Right renal cortex interstitium (tissue), 3 donors: ENCODE measurements at regions not wholly inside any gene's neighbourhood (a gene's known extent, or its start where the extent isn't known, plus 50 kb on each side); places are given as distances from the start of the nearest gene placed in this dataset.
"Not testable (repeated sequence)": the region's sequence is repeated elsewhere in the genome, so short reads cannot be mapped to it uniquely, and the experiment has no call there.

Experiments
- DNase-seq, 3 donors: peaks; one replicate each; pipeline ENCODE4 v3.0.0-alpha.2; 2013; ENCODE audit warnings: low read depth in 3 of 3, low spot score in 2 of 3

GRCh38 chr13:81382246-81382645 is 1041.3 kb upstream of the SPRY2 start:
- DNase-seq = no peak

- no peak for DNase-seq
Measured at GRCh38 chr13:81381560-81381959, 1040.6 kb upstream of the SPRY2 start.

DNA sequence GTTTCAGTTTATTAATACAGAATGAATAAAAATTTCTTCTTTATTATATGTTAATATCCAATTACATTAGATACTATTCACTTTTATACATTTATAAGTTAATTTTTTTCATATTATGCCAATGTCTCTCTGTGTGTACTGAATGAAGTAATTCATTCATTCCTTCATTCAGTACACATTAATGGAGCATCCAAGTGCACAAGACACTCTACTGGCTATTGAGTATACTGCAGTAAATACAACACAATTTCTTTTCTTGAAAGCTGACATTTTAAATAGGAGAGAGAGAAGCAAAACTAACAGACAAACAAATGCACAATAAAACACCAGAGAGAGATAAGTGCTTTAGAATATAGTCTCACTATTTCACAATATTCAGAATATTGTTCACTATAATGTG is 1038.3 kb upstream of the SPRY2 start:
- no peak for DNase-seq

- no peak for DNase-seq
Measured at GRCh38 chr13:81377921-81378320, 1037.0 kb upstream of the SPRY2 start.

- no peak for DNase-seq
Measured at GRCh38 chr13:81375709-81376108, 1034.8 kb upstream of the SPRY2 start.

DNA sequence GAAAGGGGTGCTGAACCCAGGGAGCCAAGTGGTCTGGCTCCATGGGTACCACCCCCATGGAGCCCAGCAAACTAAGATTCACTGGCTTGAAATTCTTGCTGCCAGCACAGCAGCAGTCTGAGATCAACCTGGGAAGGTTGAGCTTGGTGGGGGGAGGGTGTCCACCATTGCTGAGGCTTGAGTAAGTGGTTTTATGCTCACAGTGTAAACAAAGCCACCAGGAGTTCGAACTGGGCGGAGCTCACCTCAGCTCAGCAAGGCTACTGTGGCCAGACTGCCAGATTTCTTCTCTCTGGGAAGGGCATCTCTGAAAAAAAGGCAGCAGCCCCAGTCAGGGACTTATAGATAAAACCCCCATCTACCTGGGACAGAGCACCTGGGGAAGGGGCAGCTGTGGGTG is 1021.8 kb upstream of the SPRY2 start:
- DNase-seq = not testable (repeated sequence)

GRCh38 chr13:81350056-81350455 is 1009.1 kb upstream of the SPRY2 start:
- DNase-seq = no peak

DNA sequence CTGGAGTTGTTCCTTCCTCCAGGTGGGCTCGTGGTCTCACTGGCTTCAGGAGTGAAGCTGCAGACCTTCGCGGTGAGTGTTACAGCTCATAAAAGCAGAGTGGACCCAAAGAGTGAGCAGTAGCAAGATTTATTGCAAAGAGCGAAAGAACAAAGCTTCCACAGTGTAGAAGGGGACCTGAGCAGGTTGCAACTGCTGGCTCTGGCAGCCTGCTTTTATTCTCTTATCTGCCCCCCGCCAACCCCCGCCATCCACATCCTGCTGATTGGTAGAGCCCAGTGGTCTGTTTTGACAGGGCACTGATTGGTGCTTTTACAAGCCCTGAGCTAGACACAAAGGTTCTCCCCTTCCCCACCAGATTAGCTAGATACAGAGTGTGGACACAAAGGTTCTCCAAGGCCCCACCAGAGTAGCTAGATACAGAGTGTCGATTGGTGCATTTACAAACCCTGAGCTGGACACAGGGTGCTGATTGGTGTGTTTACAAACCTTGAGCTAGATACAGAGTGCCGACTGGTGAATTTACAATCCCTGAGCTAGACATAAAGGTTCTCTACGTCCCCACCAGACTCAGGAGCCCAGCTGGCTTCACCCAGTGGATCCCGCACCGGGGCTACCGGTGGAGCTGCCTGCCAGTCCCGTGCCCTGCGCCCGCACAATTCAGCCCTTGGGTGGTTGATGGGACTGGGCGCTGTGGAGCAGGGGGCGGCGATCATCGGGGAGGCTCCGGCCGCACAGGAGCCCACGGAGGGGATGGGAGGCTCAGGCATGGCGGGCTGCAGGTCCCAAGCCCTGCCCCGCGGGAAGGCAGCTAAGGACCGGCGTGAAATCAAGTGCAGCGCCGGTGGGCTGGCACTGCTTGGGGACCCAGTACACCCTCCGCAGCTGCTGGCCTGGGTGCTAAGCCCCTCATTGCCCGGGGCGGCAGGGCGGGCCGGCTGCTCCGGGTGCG is 999.5 kb upstream of the SPRY2 start:
- not testable (repeated sequence) for DNase-seq

DNA sequence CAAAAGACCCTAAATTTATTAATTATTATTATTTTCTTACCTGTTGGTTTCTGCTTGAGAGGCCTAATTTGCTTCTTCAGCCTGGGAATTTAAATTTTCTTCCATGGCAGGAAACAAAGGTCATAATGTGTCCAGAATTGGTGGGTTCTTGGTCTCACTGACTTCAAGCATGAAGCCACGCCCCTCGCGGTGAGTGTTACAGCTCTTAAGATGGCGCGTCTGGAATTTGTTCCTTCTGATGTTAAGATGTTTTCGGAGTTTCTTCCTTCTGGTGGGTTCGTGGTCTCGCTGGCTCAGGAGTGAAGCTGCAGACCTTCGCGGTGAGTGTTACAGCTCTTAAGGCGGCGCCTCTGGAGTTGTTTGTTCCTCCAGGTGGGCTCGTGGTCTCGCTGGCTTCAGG is 998.7 kb upstream of the SPRY2 start:
- not testable (repeated sequence) for DNase-seq

- no peak for DNase-seq
Measured at GRCh38 chr13:81334481-81334880, 993.6 kb upstream of the SPRY2 start.

- no peak for DNase-seq
Measured at GRCh38 chr13:81326913-81327312, 986.0 kb upstream of the SPRY2 start.

DNA sequence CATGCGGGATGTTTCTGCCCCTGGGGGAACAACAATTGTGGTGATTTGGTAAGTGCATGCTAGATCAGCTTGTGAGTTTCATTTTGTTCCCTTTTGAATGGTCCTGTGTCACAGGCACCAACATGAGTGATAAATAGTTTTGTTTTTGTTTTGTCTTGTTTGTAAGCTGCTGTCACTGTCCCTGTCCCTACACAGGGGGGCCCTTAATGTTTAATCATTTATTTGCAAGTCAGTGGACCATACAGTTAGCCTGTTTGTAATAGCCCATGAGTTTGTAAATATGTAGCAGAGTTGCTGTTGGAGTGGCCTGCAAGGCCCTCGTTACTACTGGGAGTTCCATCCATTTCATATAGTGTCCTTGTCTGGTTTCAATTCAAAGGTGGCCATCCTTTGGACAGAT is 979.6 kb upstream of the SPRY2 start:
- no peak for DNase-seq

GRCh38 chr13:81319351-81319750 is 978.4 kb upstream of the SPRY2 start:
- no peak for DNase-seq

GRCh38 chr13:81318231-81319019 is 977.5 kb upstream of the SPRY2 start:
- no peak for DNase-seq

DNA sequence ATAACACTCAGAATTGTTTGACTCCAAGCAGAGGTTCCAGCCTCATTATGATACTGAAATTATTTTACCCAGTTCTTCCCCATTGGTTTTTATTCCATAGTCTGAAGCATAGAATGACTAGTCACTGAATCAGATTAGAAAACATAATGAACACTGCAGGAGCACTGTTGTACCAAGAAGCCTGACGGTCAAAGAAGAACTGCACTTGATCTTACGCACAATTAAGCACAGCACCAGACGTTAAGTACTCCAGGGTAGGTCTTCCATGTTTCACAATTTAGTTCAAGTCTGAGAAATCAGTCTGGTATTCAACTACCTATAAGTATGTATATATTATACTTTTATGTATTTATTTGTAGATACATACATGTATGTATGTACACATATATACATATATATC is 973.5 kb upstream of the SPRY2 start:
- no peak for DNase-seq

DNA sequence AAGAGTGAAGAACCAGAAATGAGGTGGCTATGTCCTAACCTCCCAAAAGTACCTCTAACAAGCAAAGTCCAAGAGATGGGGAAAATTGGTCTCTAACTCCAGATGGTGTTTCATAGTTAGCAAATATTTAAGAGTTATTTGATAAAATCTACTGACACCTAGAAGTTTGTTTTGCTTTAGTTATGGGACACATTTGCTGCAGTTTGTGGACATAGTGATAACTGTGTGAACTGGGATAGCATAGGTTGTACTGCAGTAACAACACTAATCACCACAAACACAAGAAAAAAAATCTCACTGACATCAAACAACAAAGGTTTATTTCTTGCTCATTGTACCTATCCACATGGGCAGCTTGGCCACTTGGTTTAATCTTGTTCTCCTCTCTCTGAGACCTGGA is 965.0 kb upstream of the SPRY2 start:
- no peak for DNase-seq

DNA sequence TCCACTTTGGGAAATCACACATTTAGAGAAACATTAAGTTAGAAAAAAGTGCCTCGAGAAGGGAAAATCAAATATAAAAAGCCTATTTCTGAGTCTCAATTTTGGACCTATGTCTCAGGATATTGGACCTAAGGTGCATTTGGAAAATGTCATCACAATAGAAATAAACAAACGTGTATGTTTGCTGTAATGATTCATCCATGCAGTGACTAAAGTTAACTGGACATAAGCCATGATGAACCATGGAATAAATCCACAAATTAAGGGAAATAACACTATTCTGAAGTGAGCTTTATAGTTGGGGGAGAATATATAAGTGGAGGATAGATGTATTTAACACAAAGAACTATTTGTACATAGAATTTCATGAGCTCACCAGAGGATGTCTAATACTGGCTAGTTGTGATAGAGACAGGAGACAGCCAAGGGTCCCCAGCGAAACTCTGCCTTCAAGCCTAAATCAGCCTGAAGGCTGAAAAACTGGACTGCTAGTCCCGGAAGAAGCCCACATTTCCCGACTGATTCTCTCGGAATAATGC is 963.3 kb upstream of the SPRY2 start:
- DNase-seq = no peak

- no peak for DNase-seq
Measured at GRCh38 chr13:81302677-81303076, 961.8 kb upstream of the SPRY2 start.

DNA sequence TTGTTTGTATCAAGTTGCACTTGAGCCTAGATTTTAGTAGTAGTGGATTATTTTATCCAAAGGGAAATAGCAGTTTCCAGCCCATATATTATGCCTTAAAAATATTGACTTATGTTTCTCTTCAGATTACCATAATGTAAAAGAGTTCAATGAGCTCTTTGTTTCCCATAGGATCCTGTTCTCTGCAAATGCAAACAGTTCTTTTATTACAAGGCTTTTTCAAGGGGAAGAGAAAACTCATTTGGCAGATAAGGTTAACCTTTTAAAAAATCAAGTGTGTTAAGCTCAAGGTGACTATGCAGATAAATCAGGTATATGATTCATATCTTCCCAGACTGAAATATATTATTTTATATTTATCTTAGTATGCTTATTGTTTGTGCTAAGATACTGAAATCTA is 961.2 kb upstream of the SPRY2 start:
- no peak for DNase-seq

- DNase-seq = no peak
Measured at GRCh38 chr13:81295177-81295576, 954.3 kb upstream of the SPRY2 start.

DNA sequence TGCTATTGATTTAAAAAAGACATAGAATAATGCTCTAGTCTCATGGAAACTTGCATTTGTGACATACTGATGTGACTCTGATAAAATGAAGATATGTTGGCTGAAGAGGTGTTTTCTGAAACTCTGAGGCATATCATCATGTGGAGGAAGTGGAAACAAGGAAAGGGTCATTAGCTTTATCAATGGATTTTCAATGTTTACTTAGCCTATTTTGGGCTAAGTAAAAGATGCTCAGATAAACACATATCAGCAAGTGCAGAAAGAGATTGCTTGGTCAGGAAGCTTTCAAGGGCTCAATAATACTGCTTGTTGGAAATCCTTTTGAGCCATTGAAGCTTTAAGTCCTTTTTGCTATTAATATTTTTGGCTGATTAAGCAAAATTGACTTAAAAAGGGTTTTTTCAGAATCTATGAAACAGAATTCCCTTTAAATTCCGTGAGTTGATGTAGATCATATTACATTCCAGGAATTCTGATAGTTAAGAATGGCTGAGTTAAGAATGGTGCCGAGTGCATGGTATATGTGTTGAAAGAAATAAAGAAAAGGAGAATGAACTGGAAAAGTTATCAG is 952.8 kb upstream of the SPRY2 start:
- no peak for DNase-seq
